PC-3 (cell line): ENCODE measurements at regions not wholly inside any gene's neighbourhood (a gene's known extent, or its start where the extent isn't known, plus 50 kb on each side); places are given as distances from the start of the nearest gene placed in this dataset.

Experiments used
- ATAC-seq: fragments of 200-7000 bp; cut with Tn5 transposase; 2 replicates; pipeline ENCODE4 v1.9.1; 2020; ENCODE audit warnings: mild to moderate bottlenecking, moderate library complexity
- BruUV-seq: library from RNA; stranded (reverse); fragments of 400-500 nt; replicated peaks from 2 replicates; lab custom pipeline; 2021; lab: Mats Ljungman, UMichigan
- CTCF ChIA-PET: fragments of 300-600 bp; sonication (Branson Sonifier 250); formaldehyde crosslinking; loops from one replicate; lab custom pipeline; 2022; ENCODE audit warnings: antibody characterized with exemption; lab: Charles Lee
- POLR2A ChIA-PET: fragments of 300-600 bp; sonication (Branson Sonifier 250); formaldehyde crosslinking; loops from one replicate; lab custom pipeline; 2022; ENCODE audit warnings: antibody characterized with exemption; ENCODE audit not compliant: unreplicated experiment; lab: Charles Lee
- DNase-seq: peaks from one replicate; pipeline ENCODE4 v3.0.0-alpha.2; 2015
- H2AFZ ChIP-seq: fragments of 300-600 bp; sonication (generic); 2 replicates; pipeline ENCODE4 v1.6.0; 2016; ENCODE audit warnings: antibody characterized with exemption, low read length
- H3F3A ChIP-seq: fragments of 300-600 bp; sonication (generic); one replicate; pipeline ENCODE4 v1.6.0; 2017; ENCODE audit warnings: antibody characterized with exemption, low read length, control low read depth, mild to moderate bottlenecking; ENCODE audit not compliant: unreplicated experiment
- H3K27ac ChIP-seq: fragments of 300-600 bp; sonication (generic); 2 replicates; pipeline ENCODE4 v1.5.1; 2016; ENCODE audit warnings: mild to moderate bottlenecking, low read length
- H3K27me3 ChIP-seq: fragments of 300-600 bp; sonication (generic); 2 replicates; pipeline ENCODE4 v1.6.1; 2016; ENCODE audit warnings: low read length, mixed read lengths
- H3K36me3 ChIP-seq: fragments of 300-600 bp; sonication (generic); 2 replicates; pipeline ENCODE4 v1.6.1; 2016; ENCODE audit warnings: low read depth, mixed run types, low read length, mixed read lengths
- H3K4me1 ChIP-seq: fragments of 300-600 bp; sonication (generic); 2 replicates; pipeline ENCODE4 v1.5.1; 2016; ENCODE audit warnings: low read length; ENCODE audit not compliant: insufficient read depth
- H3K4me2 ChIP-seq: fragments of 300-600 bp; sonication (generic); 2 replicates; pipeline ENCODE4 v1.6.0; 2016; ENCODE audit warnings: low read length
- H3K4me3 ChIP-seq: fragments of 300-600 bp; sonication (generic); 2 replicates; pipeline ENCODE4 v1.5.1; 2016; ENCODE audit warnings: mild to moderate bottlenecking, low read length, mixed read lengths
- H3K79me2 ChIP-seq: fragments of 300-600 bp; sonication (generic); 2 replicates; pipeline ENCODE4 v1.6.1; 2017; ENCODE audit warnings: low read length, mixed read lengths
- H3K9ac ChIP-seq: fragments of 300-600 bp; sonication (generic); 2 replicates; pipeline ENCODE4 v1.6.0; 2016; ENCODE audit warnings: mild to moderate bottlenecking, low read length
- H3K9me2 ChIP-seq: fragments of 300-600 bp; sonication (generic); replicated peaks from 2 replicates; pipeline ENCODE4 v1.6.1; 2016; ENCODE audit warnings: mixed run types, low read length, mixed read lengths
- H3K9me3 ChIP-seq: fragments of 300-600 bp; sonication (generic); 2 replicates; pipeline ENCODE4 v1.6.1; 2016; ENCODE audit warnings: low read length, mixed read lengths
- H4K20me1 ChIP-seq: fragments of 300-600 bp; sonication (generic); 2 replicates; pipeline ENCODE4 v1.6.1; 2016; ENCODE audit warnings: low read length, mixed read lengths
- CTCF ChIP-seq: fragments of 300-600 bp; sonication (generic); conservative IDR thresholded peaks from 2 replicates; pipeline ENCODE4 v1.5.1; 2017; ENCODE audit warnings: antibody characterized with exemption, low read depth, mild to moderate bottlenecking, low read length
- EZH2 ChIP-seq: fragments of 300-600 bp; sonication (generic); IDR thresholded peaks from one replicate; pipeline ENCODE4 v1.6.1; 2017; ENCODE audit warnings: antibody characterized with exemption, mild to moderate bottlenecking, low read length; ENCODE audit not compliant: unreplicated experiment
- EZH2phosphoT487 ChIP-seq: fragments of 300-600 bp; sonication (generic); IDR thresholded peaks from 2 replicates; pipeline ENCODE4 v1.6.1; 2018; ENCODE audit warnings: mild to moderate bottlenecking, antibody characterized with exemption, low read length, borderline replicate concordance
- intact Hi-C: fragments of 100-400 bp; cut with micrococcal nuclease; formaldehyde crosslinking; loops from 2 replicates; pipeline ENCODE4 v1.9.0; 2023

GRCh38 chr5:82526540-82526939 lies 248.4 kb upstream of the RPS23 start:
- ChIA-PET CTCF (no interaction called here), POLR2A (no interaction called here)
- DNase-seq (no peak), ATAC-seq (no peak)
- Histone ChIP-seq H3K27ac (no peak overlapping the region), H3K27me3 (no peaks in the 10 kb centered on the region), H3F3A (no peaks in the 10 kb centered on the region), H3K36me3 (no peaks in the 10 kb centered on the region), H3K79me2 (no peaks in the 10 kb centered on the region), H3K9me2 (no peaks in the 10 kb centered on the region), H3K4me1 (peaks cover 8% of the 10 kb centered on the region), H3K4me3 (no peak overlapping the region), H3K4me2 (no peak overlapping the region), H3K9me3 (0 out of 2 replicates have a peak, but pooled peaks cover 3% of the 10 kb centered on the region), H2AFZ (no peak overlapping the region), H3K9ac (no peak overlapping the region), H4K20me1 (no peaks in the 10 kb centered on the region)
- TF ChIP-seq CTCF (no peak), EZH2 (no peak), EZH2phosphoT487 (no peak)
- no TSS peak for BruUV-seq
- intact Hi-C loops, result no loop called here

GRCh38 chr5:82525626-82526025 lies 247.5 kb upstream of the RPS23 start:
- Histone ChIP-seq H3K4me1 (peaks cover 16% of the 10 kb centered on the region), H3F3A (no peaks in the 10 kb centered on the region), H3K9me3 (no peaks in the 10 kb centered on the region), H3K79me2 (no peaks in the 10 kb centered on the region), H3K9ac (no peak overlapping the region), H3K4me2 (no peak overlapping the region), H3K27me3 (no peaks in the 10 kb centered on the region), H2AFZ (no peak overlapping the region), H3K27ac (no peak overlapping the region), H4K20me1 (no peaks in the 10 kb centered on the region), H3K9me2 (no peaks in the 10 kb centered on the region), H3K4me3 (no peak overlapping the region), H3K36me3 (no peaks in the 10 kb centered on the region)
- DNase-seq (no peak), ATAC-seq (no peak)
- intact Hi-C loops, result no loop called here
- POLR2A ChIA-PET, result no interaction called here
- CTCF ChIA-PET, result no interaction called here
- BruUV-seq, result no TSS peak
- TF ChIP-seq EZH2, result no peak
- no peak for TF ChIP-seq EZH2phosphoT487
- TF ChIP-seq CTCF, result no peak

GRCh38 chr5:82523633-82524032 lies 245.5 kb upstream of the RPS23 start:
- TF ChIP-seq EZH2phosphoT487 (no peak), CTCF (no peak)
- intact Hi-C loops, result no loop called here
- Histone ChIP-seq H3F3A (no peaks in the 10 kb centered on the region), H3K4me2 (no peak overlapping the region), H3K9me3 (no peaks in the 10 kb centered on the region), H3K4me3 (no peak overlapping the region), H3K36me3 (no peaks in the 10 kb centered on the region), H3K4me1 (peaks cover 16% of the 10 kb centered on the region), H3K27me3 (no peaks in the 10 kb centered on the region), H3K9me2 (no peaks in the 10 kb centered on the region), H3K79me2 (no peaks in the 10 kb centered on the region), H2AFZ (no peak overlapping the region), H3K9ac (no peak overlapping the region), H3K27ac (no peak overlapping the region), H4K20me1 (no peaks in the 10 kb centered on the region)
- no TSS peak for BruUV-seq
- CTCF ChIA-PET, result no interaction called here
- no peak for ATAC-seq
- no peak for DNase-seq
- POLR2A ChIA-PET, result no interaction called here
